Brain microvascular endothelial cell (primary cell): ENCODE measurements at regions not wholly inside any gene's neighbourhood (a gene's known extent, or its start where the extent isn't known, plus 50 kb on each side); places are given as distances from the start of the nearest gene placed in this dataset.

Experiments used
- DNase-seq: peaks from one replicate; pipeline ENCODE4 v3.0.0-alpha.2; 2020
- H3K27ac ChIP-seq: fragments of 250-450 bp; sonication (Bioruptor Pico); 2 replicates; pipeline ENCODE4 v1.5.1; 2020; ENCODE audit warnings: mild to moderate bottlenecking, moderate library complexity
- H3K27me3 ChIP-seq: fragments of 250-450 bp; sonication (Bioruptor Pico); replicated peaks from 2 replicates; pipeline ENCODE4 v1.5.1; 2020; ENCODE audit warnings: mild to moderate bottlenecking
- H3K36me3 ChIP-seq: fragments of 250-450 bp; sonication (Bioruptor Pico); replicated peaks from 2 replicates; pipeline ENCODE4 v1.5.1; 2020; ENCODE audit warnings: mild to moderate bottlenecking
- H3K4me3 ChIP-seq: 2 replicates; pipeline ENCODE4 v1.5.1; 2011; ENCODE audit warnings: low read depth, mild to moderate bottlenecking, control low read depth, low read length, moderate library complexity
- in situ Hi-C: cut with HindIII; loops from 2 replicates; pipeline ENCODE4 v1.10.0; 2017; ENCODE audit warnings: low sequenced_read_pairs, low pct_ligation_motif_present
- TF ChIP-seq, protein P1 (sequence below): IDR thresholded peaks from 2 replicates; pipeline ENCODE4 v1.5.1; 2011; ENCODE audit warnings: low read depth, mild to moderate bottlenecking, moderate library complexity, low read length, control low read depth, inconsistent platforms; ENCODE audit errors: missing control alignments

DNA sequence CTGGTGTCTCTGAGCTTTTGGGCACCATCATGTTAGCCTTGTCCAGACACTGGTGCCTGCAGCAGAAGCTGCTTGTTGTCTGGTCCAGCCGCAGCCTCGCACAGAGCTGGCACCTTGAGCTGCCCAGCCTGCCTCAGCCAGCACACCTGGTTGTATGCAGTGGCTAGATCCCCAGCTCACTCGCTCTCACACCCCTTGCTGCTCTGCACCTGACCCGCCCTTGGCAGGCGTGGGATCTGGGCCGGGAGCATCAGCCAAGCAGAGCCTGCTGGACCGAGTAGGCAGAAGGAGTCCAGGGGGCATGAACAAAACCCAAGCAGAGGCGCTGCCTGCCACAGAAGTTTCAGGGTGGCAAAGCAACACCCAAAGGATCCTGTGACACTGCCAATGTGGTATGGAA, 79.7 kb upstream of the ITGB1 start:
- H3K27me3 ChIP-seq: no peaks in the 10 kb centered on the region
- H3K27ac ChIP-seq: no peak overlapping the region
- TF ChIP-seq, protein P1, sequence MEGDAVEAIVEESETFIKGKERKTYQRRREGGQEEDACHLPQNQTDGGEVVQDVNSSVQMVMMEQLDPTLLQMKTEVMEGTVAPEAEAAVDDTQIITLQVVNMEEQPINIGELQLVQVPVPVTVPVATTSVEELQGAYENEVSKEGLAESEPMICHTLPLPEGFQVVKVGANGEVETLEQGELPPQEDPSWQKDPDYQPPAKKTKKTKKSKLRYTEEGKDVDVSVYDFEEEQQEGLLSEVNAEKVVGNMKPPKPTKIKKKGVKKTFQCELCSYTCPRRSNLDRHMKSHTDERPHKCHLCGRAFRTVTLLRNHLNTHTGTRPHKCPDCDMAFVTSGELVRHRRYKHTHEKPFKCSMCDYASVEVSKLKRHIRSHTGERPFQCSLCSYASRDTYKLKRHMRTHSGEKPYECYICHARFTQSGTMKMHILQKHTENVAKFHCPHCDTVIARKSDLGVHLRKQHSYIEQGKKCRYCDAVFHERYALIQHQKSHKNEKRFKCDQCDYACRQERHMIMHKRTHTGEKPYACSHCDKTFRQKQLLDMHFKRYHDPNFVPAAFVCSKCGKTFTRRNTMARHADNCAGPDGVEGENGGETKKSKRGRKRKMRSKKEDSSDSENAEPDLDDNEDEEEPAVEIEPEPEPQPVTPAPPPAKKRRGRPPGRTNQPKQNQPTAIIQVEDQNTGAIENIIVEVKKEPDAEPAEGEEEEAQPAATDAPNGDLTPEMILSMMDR: no peak
- no peak for DNase-seq
- in situ Hi-C loops: no loop called here
- no peaks in the 10 kb centered on the region for H3K36me3 ChIP-seq
- no peak overlapping the region for H3K4me3 ChIP-seq

- no peak overlapping the region for H3K4me3 ChIP-seq
- no peaks in the 10 kb centered on the region for H3K36me3 ChIP-seq
- H3K27ac ChIP-seq: no peak overlapping the region
- TF ChIP-seq, protein P1: no peak
- in situ Hi-C loops: no loop called here
- no peak for DNase-seq
- no peaks in the 10 kb centered on the region for H3K27me3 ChIP-seq
These were observed 78.6 kb upstream of the ITGB1 start for GRCh38 chr10:33036670-33037069.

DNA sequence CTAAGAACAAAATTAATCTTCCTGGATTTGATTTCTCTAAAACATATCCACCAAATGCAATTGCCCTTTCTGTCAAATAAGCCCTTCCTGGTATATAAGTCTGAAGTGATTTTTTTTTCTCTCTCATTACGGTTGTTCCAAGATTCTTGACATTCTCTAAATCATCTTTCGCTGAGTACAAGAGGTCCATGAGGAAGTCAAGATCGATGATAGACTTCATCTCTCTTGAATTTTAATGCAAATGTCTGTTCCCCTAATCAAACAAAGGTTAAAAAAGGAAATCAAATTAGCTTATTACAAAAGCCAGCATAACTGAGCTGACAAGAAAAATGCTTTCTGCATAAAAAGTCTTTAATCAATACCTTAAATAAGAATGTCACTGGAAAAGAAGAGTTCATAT, 77.4 kb upstream of the ITGB1 start:
- DNase-seq: no peak
- Histone ChIP-seq H3K36me3 (no peaks in the 10 kb centered on the region), H3K4me3 (no peak overlapping the region), H3K27ac (no peak overlapping the region), H3K27me3 (no peaks in the 10 kb centered on the region)
- in situ Hi-C loops: no loop called here
- TF ChIP-seq, protein P1: no peak

DNA sequence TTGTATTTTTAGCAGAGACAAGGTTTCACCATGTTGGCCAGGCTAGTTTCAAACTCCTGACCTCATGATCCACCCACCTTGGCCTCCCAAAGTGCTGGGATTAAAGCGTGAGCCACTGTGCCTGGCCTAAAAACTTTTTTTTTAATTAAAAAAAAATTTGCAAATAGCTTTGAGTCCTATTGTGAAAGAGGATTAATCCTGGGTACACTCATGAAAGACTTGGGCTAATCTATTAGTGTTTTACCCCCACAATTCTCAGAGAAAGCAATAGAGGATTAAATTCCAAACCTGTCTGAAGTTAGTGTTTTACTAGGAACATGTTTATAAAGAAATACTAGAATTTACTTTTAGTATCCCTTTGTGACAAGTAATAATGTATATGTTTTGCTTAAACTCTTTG, 76.9 kb upstream of the ITGB1 start:
- Histone ChIP-seq H3K4me3 (no peak overlapping the region), H3K36me3 (no peaks in the 10 kb centered on the region), H3K27ac (no peak overlapping the region), H3K27me3 (no peaks in the 10 kb centered on the region)
- in situ Hi-C loops: no loop called here
- no peak for DNase-seq
- TF ChIP-seq, protein P1: no peak

DNA sequence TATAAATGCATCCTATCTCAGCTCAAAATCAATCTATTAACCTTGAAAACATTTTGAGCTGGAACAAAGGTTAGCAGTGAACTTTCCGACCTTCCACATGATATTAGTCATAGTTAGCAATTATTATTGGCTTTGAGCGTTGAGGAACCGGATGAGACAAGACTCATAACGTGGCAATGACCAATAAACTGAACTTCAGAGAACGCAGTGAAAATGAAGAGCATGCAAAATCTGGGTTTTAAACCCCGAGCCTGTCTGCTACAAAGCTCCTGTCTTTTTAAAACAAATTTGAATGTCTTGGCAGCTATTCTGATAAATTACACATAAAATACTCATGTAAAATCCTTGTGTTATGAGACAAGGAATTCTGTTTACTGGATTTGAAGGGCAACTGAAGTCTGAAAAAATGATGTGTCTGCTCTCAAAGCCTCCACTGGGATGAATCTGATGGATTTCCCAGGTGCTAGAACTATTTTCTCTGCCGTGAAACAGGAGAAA, 74.7 kb upstream of the ITGB1 start:
- peak overlapping the region; percentile 58 for H3K27ac ChIP-seq
- no peaks in the 10 kb centered on the region for H3K27me3 ChIP-seq
- peak; percentile 65 for DNase-seq
- no peaks in the 10 kb centered on the region for H3K36me3 ChIP-seq
- in situ Hi-C loops: no loop called here
- no peak overlapping the region for H3K4me3 ChIP-seq
- TF ChIP-seq, protein P1: no peak
